GM19467 (cell line): ENCODE measurements at regions not wholly inside any gene's neighbourhood (a gene's known extent, or its start where the extent isn't known, plus 50 kb on each side); places are given as distances from the start of the nearest gene placed in this dataset.

Source experiments
- ATAC-seq: cut with Tn5 transposase; IDR thresholded peaks from one replicate; pipeline ENCODE4 v1.9.1; 2021; ENCODE audit warnings: mild to moderate bottlenecking, moderate library complexity; ENCODE audit not compliant: unreplicated experiment

DNA sequence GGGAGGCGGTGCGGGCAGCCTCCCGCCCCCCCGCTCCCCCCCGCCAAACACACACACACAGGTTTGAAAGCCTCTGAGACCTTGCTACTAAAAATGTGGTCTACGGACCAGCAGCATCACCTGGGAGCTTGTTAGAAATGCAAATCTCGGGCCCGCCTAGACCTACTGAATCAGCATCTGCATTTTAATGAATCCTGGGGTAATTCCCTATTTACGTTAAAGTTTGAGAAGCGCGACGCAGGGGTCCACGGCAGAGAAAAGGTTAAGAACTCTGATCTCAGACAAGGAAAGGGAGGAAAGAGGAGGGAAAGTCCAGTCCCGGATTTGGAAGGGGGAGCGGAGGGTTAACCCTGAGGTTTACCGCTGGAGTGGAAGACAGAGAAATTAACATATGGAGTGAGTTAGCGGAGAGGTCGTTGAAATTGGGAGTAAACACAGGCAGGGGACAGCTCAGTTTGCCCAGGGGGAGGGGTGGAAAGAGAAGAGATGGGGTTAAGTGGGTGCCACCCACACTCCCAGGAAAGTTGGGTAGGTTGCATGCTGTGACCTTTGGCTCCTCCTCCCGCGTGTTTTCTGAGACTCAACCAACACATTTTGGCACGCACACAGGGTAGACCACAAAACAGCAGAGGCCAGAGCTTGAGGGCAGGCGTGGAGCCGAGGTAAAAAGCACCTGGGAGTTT lies 483.6 kb downstream of the BCOR start:
- ATAC-seq, result no peak

DNA sequence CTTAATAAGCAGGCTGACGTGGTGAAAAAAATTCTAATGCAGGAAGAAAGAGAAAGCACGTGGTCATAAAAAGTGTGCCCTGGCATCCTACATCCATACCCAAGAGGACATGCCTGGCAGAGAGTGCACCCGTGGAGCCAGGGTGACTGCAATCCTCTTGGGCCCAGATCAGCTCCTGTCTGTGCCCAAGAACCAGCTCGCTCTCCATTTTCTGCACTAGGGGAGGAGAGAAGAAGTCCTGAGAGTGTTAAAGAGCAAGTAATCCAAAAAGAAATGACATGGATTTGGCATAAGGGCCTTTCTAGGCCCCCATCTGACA lies 483.1 kb downstream of the BCOR start:
- no peak for ATAC-seq

DNA sequence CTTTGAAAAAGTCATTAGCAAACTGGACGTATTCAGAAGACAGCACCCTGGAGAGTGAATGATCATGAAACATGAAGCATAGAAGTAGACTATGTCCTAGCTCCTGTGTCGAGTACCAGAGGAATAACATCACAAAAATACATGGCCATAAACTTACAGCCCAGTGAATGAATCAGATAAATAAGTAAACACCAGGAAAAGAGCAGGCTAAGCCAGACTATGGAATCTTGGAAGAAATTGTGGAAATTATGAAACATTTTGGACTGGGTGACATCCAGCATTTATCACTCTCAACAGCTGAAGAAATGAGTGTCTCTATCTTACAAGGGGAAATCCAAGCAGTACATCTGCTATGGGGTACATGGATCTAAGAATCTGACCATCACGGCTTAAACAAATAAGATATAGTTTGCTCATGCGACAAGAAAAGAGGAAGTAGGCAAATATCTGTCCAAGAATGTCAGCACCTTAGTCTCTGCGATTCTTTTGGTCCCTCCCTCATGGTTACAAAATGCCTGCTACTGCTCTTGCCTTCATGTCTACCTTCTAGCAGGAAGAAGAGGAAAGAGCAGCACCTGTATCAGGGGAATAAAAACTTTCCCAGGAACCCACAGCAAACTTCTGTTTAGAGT lies 481.5 kb downstream of the BCOR start:
- no peak for ATAC-seq

DNA sequence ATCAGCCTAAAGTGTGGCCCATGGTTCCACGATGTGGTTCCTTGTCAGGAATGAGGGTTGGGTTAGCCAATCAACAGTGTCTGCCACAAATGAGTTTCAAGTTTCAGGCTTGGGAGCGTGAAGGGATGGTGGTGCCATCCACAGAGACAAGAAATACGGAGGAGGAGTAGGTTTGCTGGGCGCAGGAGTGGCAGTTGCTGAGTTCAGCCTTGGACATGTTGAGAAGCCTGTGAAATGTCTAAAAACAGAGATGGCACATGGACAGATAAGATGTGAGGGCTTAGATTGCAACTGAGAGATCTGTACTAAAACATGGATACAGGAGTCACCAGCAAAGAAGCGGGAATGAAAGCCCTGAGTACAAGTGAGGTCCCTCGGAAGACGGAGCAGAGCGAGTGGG lies 481.0 kb downstream of the BCOR start:
- ATAC-seq, result no peak

DNA sequence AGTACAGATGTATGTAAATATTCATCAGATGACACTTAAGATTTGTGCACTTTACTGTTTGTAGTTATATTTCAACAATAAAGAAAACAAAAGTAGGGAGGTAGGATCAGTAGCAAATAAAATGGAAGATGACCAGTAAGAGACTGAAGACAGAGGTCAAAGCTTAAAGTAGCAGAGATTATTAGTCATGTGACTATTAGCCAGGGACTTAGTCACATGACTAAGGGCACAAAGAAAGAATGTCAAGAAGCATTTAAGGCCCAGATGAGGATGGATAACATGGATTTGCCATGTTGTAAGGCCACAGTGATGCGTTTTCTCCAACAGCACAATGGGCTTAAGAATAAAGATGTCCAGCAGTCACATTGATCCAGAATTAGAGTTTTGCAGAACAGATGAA lies 479.6 kb downstream of the BCOR start:
- no peak for ATAC-seq

DNA sequence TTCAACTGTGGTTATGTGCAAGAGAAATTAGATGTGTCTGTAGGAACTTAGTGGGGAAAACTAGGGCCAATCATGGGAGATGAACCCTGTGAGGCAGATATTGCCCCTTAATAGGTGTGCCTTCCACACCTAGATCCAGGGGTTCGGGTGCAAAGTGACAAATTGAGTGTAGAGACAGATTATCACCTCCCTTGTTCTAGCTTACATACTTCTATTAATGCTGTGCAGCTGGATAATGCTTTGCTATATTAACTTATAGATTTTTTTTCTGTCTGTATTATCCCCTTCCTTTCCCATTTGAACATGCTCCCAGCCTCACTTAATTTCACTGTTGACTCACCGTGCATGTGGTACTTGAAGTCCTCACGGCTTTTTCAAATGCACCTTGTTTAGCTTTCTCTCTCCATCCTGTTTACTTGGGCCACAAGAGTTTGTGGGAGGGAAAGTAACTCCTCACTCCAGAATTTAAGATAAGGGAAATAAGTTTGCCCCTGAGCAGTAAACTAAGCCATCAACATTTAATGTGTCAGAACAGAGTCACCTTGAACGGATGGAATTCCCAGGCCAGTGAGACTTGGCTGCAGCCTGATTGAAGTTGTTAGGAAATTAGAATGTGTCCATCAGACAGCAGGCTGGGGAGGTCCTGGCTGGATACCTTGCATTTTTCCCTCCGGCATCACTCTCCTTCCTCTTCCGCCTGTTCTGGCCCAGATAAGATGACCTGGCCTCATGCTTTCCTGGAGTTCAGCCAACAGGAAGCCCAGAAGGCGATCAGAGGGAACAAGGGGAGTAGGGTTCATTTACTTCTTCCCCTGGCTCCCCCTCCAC lies 478.4 kb downstream of the BCOR start:
- ATAC-seq, result no peak

DNA sequence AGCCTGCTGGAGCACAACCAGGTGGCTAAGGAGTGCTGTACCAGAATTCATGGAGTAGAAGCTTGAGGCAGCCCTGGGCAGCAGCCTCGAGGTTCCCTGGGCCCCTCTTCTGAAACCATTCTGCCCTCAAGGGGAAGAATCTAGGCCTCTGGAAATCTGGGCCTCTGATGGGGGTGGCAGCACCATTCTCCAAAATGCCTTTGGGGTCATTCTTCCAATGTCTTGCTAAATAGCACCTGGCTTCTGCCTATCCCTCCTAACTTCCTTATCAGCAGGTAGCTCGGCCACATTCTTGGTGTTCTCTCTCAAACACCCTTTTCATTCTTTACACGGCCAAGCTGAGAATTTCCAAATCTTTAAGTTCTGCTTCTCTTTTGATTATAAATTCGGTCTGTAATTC lies 473.6 kb downstream of the BCOR start:
- ATAC-seq, result no peak

DNA sequence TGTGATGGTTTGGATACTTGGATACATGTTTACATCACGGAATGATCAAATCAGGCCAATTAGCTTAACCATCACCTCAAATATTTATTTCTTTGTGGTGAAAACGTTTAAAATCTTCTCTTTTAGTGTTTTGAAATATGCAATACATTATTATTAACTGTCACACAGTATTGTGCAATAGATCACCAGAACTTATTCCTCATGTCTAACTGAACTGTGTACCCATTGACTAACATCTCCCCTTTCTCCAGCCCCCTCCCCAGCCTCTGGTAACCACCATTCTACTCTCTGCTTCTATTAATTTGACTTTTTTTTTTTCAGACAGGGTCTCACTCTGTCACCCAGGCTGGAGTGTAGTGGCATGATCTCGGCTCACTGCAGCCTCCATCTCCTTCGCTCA lies 471.9 kb downstream of the BCOR start:
- no peak for ATAC-seq

DNA sequence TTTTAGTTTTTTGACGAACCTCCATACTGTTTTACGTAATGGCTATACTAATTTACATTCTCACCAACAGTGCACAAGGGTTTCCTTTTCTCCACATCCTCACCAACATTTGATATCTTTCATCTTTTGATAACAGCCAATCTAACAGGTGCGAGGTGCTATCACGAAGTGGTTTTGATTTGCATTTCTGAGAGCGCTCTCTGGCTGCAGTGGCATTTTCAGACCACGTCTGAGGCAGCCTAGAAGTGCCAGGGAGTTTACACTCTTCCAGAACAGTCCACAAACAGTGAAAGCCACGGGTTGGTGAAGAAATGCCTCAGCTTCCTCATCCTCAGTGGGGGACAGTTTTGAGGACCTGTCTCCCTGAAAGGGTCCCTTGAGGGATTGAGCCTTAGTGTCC lies 471.0 kb downstream of the BCOR start:
- ATAC-seq, result no peak

DNA sequence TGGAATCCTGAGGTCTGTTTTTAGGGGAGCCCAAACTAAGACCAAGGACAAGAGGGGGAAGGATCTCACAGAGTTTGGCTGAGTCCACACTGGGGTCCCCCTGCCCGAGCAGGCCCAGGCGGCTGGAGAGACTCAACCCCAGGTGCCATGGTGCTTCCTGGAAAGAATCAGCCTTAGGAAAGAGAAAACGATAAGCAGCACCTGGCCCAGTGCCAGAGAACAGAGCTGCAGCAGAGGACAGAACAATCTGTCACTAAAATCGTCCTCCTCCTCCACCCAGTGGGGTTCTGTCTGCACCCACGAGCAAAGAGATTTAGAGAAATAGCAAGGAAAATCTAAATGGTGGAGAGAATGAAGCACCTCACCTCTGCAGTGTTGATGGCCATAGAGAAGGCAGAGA lies 470.5 kb downstream of the BCOR start:
- ATAC-seq, result no peak

DNA sequence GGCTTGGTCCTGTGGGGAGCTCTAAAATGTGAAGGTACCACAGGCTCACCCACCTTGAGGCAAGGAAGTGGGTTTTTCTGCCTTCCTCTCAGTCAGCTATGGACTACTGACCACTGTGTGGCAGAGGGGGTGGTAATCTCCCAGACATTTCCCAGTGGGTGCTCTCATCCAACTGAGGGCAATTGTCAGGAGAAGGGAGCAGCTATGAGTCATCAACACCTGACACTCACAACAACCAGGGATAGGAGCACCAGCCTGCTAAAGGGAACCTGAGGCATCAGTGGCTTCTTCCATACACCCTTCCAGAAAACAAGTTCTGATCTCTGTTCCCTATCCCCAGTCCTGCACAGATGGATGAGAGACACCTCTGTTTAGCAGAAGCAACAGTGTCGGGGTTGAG lies 468.8 kb downstream of the BCOR start:
- ATAC-seq, result no peak

DNA sequence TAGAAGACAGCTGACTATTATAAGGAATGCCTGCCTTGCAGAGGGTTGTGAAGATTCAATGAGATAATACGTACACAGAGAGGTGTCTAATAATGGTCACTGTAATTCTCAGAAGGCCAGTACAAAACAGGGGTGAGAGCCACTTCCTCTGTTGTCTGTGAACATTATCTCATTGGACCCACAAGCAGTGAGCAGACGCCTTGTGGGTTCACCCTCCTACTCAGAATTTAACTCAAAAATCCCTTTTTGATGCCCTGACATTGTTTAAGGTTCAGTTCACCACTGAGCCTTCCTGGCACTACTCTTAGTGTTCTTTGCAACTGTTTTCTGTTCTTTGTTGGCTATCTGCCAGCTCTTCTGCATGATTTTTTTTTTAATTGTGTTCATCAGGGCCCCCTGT lies 467.4 kb downstream of the BCOR start:
- ATAC-seq, result no peak

DNA sequence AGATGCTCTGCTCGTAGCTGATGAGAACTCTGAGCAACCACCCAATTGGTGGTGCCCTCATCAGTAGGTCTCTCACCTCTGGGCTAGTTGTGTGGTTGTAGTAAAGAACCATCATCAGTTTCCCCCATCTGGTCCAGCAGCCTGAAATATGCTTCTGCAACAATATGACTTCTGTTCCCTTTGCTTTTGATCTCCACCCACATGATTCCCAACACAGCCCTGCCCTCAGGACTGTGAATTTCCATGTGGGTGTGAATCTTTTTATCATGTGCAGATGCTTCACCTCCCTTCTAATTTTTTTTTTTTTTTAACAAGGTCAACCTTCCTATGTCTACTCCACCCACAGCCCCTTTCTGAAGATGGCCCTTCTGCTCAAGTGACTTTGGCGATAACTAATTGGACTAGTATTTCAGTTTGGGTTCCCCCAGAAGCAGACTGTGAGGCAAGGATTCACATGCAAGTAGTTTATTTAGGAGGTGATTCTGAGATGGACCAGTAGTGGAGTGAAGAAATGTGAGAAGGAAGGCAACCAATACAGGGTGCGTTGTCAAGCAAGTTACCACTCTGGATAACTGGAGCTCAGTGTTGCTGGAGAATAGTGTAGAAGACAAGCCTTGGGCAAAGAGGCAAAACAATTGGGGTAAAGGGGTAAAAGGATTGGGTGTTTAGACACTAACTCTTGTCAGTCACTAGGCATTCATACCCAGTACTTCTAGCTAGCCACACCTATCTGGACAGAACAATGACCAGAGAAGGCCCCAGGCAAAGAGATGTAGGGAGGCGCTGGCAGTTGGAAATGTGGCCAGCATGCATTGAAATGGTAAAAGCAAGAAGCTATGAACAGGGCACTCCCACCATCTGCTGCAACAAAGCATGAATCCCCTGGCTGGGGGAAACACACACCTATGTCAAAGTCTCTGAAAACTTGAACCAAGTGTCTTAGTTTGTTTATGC lies 466.2 kb downstream of the BCOR start:
- ATAC-seq, result no peak

DNA sequence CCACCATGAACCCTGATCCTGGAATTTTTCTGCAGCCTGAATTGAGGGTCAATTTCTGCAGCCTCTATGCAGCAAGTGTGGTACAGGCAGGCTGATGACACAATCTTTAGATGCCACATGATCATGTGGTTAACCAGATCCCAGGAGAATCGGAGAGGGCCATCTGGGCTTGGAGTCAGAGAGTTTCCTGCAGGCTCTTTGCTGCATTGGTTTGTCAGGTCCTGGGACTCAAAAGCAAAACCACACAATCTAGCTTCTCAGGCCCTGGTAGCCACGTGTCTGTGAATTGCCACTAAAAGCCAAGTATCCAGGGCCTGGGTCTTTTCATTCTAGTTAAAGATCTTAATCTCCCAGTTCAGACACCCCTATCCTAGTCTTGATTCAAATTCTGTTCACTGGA lies 464.5 kb downstream of the BCOR start:
- ATAC-seq, result no peak

DNA sequence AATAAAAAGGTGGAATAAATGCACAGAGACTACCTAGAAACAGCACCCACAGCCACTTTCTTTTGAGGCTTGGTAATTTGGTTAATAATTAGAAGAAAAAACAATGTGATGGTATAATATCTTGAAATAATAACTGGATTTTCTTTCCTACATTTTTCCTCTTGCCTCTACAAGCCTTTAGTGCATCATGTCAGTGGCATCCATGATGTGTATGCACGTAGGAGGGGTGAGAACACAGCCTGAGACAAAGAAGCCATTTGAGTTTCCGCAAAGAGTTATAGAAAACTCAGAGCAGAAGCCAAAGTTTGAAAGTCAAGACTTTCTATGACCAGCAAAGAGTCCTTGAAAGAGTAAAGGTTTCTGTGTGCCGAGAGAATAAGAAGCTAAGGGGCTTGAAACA lies 461.3 kb downstream of the BCOR start:
- ATAC-seq, result no peak

DNA sequence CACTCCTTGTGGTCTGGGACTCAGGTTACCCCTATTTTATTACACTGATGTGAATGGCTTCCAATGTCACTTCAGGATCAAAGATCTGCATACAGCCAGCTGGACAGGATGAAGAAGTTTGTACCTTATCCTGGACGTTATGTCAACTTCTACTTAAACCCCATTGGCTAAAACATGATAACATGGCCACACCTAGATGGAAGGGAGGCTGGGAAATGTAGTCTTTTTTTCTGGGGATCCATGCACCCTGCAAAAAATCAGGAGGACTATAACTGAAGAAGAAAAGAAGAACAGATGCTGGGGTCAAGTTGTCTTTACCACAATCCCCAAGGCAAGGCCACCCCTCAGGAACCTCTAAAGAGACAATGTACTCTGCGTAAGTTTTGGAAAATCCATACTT lies 459.2 kb downstream of the BCOR start:
- no peak for ATAC-seq

DNA sequence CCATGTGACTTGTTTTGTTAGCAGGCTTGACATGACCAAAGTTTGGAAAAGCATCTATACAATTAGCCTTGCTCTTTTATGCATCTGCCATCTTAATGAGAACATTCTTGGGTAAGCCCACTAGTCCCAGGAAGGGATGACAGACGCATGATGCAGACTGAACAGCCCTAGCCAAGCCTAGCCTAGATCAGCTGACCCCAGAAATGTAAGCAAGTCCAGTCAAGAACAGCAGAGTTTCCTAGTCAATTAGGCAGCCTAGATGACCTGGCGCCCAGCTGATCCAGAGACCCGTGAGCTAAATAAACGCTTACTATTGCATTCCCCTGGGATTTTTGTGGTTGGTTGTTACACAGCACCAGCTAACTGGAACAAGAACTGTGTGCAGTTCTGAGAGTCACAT lies 457.9 kb downstream of the BCOR start:
- ATAC-seq, result no peak

DNA sequence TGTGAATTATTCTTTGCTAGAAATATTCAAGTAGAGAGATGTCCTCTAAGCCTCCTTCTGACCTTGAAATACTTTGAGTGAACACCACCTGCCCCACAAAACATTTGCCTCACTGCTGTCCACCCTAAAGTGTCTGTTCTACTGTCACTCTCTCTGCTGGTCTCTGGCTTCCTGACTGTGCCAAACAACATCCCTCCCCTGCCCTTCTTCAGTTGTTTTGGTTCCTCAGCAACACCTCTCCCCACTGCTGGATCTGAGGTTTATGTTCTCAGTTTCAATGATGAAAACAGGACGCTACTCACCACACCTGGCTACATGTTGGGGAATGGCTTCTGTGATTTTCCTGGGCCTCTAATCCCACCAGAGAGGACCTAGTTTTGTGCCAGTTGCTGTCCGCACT lies 456.9 kb downstream of the BCOR start:
- ATAC-seq, result no peak

DNA sequence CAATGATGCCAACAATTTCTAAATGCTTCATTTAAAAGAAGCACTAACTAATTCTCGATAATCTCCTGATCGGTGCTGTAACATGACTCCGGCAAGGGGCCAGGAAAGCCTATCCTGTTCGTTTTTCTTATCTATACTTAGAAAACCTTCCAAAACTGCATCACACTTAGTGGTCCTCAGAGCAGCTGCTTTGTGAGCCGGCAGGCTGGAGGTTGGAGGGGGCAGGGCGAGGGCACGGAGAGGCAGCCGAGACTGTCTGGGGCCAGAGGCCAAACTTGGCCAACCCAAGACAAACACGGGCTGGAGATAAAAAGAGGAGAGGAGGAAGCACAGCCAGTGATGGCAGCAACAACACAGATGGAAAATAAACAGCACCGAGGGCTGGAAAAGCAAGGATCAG lies 455.7 kb downstream of the BCOR start:
- ATAC-seq, result no peak

DNA sequence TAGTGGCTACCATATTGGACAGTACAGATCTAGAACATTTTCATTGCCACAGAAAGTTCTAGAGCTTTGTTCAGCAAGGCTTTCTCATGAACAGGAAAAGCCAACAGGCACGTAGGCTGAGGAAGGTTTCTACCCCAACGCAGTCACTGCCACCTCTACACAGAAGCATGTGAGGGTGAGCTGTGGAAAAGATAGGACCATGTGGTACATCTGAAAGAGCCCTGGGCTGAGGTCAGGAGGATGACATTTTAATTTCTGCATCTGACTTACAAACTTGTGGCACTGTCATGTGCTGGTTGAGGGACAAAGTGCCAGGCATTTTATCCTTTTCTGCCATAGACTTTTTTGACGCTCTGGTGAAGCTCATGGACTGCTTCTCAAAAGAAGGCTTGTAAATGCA lies 454.2 kb downstream of the BCOR start:
- ATAC-seq, result no peak

DNA sequence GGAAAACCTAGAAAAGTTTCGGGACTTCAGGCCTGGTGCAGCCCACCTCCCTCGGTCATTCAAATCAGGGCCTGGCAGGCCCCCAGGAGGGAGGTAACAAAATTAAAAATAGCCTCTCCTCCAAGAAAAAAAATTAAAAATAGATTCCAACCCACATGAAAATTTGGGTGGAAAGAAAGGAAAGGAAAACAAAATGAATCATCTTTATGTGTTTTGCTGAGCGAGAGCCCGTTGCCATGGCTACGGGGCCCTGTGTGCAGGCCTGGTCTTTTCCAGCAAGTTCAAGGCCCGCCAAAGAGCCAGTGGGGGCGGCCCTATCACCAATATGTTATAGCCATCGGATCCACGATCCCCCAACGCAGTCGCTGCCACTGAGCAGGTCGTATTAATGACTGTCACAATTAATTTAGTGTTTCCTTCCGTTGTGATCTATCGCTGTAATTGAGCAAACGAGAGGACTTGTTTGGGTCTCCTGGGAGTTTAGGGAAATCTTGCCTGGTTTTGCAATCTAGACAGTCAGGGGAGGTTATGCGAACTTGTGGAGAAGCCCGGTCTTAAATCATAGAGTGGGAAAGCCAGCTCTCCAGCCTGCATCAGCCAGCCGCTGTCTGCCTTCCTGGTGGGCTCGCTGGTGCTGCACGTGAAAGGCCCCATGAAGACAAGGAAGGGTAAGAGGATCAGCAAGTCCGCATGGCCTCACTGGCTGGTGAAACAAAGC lies 452.4 kb downstream of the BCOR start:
- ATAC-seq, result no peak
